NCI-H2107 treated with DMSO at 0.1 percent for 48 hours (cell line): ENCODE measurements at regions not wholly inside any gene's neighbourhood (a gene's known extent, or its start where the extent isn't known, plus 50 kb on each side); places are given as distances from the start of the nearest gene placed in this dataset.
"Not testable (repeated sequence)": the region's sequence is repeated elsewhere in the genome, so short reads cannot be mapped to it uniquely, and the experiment has no call there.

Experiments used
- DNase-seq: peaks from one replicate; lab custom pipeline; 2025; ENCODE audit not compliant: unreplicated experiment; lab: John Stamatoyannopoulos, UW

- DNase-seq = no peak
Observed at GRCh38 chrX:63581906-63582305, 203.1 kb downstream of the ARHGEF9 start.

DNA sequence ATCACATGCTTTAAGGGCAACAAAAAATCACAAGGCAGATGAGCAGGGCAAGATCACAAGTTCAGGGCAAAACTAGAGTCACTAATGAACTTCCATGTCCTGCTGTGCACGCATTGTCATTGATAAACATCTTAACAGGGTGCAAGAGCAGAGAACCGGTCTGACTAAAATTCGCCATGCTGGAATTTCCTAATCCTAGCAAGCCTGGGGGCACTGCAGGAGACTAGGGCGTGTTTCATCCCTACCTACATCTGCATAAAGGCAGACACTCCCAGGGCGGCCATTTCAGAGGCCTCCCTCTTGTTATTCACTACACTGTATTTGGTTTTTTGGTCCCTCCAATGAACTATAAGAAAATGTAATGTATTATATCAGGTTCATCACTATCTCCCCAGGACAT lies 203.6 kb downstream of the ARHGEF9 start:
- no peak for DNase-seq

- DNase-seq = no peak
Observed at GRCh38 chrX:63576533-63576932, 208.5 kb downstream of the ARHGEF9 start.

GRCh38 chrX:63575700-63576099 lies 209.3 kb downstream of the ARHGEF9 start:
- DNase-seq = not testable (repeated sequence)

- no peak for DNase-seq
Observed at GRCh38 chrX:63566856-63567255, 215.7 kb upstream of the SPIN4 start.

DNA sequence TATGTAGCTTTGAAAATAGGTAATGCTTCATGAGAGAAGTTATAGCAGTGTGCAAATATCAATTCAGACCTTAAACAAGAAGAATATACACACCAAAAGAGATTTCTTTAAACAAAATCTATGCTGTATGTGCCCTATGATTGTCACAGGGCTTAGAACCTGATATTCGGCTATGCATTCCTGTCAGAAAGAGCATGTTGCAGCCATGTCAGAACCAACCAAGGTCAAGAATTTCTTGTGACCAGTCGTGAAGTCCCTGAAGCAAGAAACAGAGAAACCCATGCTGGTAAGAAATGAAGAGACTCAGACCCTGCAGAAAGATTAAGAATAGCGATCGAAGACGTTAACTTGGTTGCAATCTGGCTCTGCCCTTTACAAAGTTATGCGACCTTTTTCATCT lies 210.3 kb upstream of the SPIN4 start:
- peak; percentile 26 for DNase-seq

- DNase-seq = peak; percentile 92
Observed at GRCh38 chrX:63560601-63561218, 209.6 kb upstream of the SPIN4 start.

GRCh38 chrX:63551856-63552255 lies 200.7 kb upstream of the SPIN4 start:
- no peak for DNase-seq

DNA sequence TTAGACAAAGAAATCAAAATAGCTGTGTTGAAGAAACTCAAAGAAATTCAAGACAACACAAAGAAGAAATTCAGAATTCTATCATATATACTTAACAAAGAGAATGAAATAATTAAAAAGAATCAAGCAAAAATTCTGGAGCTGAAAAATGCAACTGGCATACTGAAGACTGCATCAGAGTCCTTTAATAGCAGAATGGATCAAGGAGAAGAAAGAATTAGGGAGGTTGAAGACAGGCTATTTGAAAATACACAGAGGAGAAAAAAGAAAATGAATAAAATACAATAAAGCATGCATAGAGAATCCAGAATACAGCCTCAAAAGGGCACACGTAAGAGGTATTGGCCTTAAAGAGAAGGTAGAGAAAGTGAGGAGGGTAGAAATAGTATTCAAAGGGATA lies 179.5 kb upstream of the SPIN4 start:
- DNase-seq = no peak

DNA sequence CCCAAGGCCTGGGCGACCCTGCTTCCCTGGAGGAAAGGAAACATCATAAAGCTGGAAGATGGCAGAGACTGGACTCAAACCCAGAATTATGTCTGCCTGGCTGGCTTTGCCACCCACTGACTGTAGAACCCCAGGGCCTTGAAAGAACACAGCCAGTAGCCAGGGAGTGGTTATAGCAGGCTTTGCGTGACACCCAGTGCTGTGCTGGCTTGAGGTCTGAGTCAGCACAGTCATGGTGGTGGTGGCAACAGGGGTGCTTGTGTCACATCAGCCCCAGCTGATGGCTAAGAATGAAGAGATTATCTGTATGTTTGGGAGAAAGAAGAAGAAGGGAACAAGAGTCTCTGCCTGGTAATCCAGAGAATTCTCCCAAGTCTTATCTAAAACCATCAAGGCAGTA lies 178.8 kb upstream of the SPIN4 start:
- no peak for DNase-seq

DNA sequence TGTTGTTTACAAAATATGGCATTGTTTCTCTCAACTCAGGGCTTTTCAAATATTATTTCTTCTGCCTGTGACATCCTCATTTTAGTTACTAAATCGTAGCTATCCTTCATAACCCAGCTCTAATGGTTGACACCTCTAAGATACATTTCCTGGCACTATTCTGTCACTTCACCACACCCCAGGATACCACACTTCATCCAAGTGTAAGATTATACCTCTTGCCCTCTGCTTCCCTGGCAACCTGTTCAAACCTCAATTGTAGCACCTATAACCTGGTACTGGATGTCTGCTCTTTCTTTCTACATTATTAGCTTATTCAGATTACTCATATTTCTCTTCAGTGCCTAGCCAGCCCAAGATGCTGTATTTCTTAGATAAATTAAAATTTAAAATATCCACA lies 175.7 kb upstream of the SPIN4 start:
- DNase-seq = peak; percentile 16

GRCh38 chrX:63525491-63525890 lies 174.4 kb upstream of the SPIN4 start:
- no peak for DNase-seq

DNA sequence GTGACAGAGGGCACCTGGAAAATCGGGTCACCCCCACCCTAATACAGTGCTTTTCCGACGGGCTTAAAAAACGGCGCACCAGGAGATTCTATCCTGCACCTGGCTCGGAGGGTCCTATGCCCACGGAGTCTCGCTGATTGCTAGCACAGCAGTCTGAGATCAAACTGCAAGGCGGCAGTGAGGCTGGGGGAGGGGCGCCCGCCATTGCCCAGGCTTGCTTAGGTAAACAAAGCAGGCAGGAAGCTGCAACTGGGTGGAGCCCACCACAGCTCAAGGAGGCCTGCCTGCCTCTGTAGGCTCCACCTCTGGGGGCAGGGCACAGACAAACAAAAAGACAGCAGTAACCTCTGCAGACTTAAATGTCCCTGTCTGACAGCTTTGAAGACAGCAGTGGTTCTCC lies 168.2 kb upstream of the SPIN4 start:
- not testable (repeated sequence) for DNase-seq

- no peak for DNase-seq
Observed at GRCh38 chrX:63514569-63515080, 163.5 kb upstream of the SPIN4 start.

DNA sequence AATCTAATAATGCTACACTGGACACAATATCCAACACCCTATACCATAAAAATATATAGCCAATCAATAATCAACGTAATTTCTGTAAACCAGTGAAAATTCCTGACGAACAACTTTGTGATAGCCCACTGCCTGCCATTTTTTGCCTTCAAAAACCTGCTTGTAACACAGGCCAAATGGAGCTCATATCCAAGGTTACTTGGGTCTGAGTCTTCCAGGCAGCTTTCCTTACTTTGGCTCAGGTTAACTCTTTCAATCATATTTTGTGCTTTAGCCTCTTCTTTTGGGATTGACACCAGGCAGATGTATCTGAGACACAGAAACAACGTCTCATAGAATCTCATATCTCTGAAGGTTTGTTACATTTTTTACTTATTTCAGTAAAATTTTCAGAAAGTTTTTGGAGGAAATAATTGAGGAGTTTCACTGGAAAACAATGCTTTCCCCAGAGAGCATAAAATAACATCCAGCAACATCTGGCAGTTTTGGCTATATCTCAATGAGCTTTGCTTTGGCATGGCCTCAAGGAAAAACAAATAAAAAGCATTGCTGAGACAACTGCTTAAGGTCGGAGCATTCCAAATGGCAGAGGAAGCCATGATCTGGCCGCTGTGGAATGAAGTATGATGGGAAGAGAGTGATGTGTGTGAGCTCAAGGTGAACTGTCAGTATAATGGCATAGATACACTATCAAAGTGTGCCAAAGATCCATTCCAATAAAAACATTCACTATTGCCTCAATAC lies 162.9 kb upstream of the SPIN4 start:
- DNase-seq = no peak

GRCh38 chrX:63511361-63511760 lies 160.2 kb upstream of the SPIN4 start:
- no peak for DNase-seq

GRCh38 chrX:63508668-63509067 lies 157.5 kb upstream of the SPIN4 start:
- DNase-seq = no peak

GRCh38 chrX:63506320-63506719 lies 155.2 kb upstream of the SPIN4 start:
- peak; percentile 2 for DNase-seq

- DNase-seq = no peak
Observed at GRCh38 chrX:63503541-63503940, 152.4 kb upstream of the SPIN4 start.

DNA sequence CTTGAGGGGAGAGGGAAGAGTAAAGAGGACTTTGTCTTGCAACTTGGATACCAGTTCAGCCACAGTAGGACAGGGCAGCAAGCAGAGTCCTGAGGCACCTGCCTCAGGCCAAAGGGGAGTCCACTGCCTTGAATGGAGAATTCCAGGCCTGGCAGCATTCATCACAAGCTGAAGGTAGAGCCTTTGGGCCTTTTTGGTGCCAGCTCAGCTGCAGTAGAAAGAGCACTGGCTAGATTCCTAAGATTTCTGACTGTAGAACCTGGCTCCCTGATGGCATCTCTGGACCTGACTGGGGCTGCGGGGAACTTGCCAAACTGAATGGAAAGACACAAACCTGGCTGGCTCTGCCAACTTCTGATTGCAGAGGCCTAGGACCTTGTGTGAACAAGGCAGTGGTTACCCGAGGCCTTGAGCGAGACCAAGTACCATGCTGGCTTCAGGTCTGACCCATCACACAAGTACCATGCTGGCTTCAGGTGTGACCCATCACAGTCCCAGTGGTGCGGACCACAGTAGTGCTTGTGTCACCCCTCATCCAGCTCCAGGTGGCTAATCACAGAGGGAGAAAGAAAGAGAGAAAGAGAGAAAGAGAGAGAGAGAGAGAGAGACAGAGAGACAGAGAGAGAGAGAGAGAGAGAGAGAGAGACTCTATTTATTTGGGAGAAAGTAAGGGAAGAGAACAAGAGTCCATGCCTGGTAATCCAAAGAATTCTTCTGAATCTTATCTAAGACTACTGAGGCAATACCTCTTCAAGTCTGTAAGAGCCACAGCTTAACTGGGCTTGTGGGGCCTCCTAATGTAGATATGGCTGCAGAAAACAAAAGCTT lies 137.6 kb upstream of the SPIN4 start:
- no peak for DNase-seq

GRCh38 chrX:63475200-63475599 lies 124.1 kb upstream of the SPIN4 start:
- DNase-seq = no peak

GRCh38 chrX:63471004-63471403 lies 119.9 kb upstream of the SPIN4 start:
- no peak for DNase-seq
